AG04450 (cell line): ENCODE measurements at regions not wholly inside any gene's neighbourhood (a gene's known extent, or its start where the extent isn't known, plus 50 kb on each side); places are given as distances from the start of the nearest gene placed in this dataset.
"Not testable (repeated sequence)": the region's sequence is repeated elsewhere in the genome, so short reads cannot be mapped to it uniquely, and the experiment has no call there.

Source experiments
- CTCF ChIA-PET: fragments of 300-600, 350-600 bp; formaldehyde crosslinking; extraction: SDS; loops from one replicate; lab custom pipeline; 2022; ENCODE audit warnings: antibody characterized with exemption, inconsistent platforms; lab: Charles Lee
- POLR2A ChIA-PET: fragments of 350-600 bp; formaldehyde crosslinking; extraction: SDS; loops from one replicate; lab custom pipeline; 2021; ENCODE audit warnings: antibody characterized with exemption, inconsistent platforms; lab: Yijun Ruan, JAX
- DNase-seq: peaks from one replicate; pipeline ENCODE4 v3.0.0-alpha.2; 2011; ENCODE audit warnings: low read depth, low spot score
- H3K27ac ChIP-seq: one replicate; pipeline ENCODE4 v1.5.1; 2012; ENCODE audit warnings: low read depth, low read length, control low read depth
- H3K27me3 ChIP-seq: one replicate; pipeline ENCODE4 v1.6.0; 2012; ENCODE audit warnings: low read length; ENCODE audit not compliant: control insufficient read depth, insufficient read depth
- H3K4me3 ChIP-seq: 2 replicates; pipeline ENCODE4 v1.5.1; 2011; ENCODE audit warnings: mild to moderate bottlenecking, low read depth, low read length, control low read depth
- H3K9me3 ChIP-seq: 2 replicates; pipeline ENCODE4 v1.5.1; 2012; ENCODE audit warnings: low read length; ENCODE audit not compliant: control insufficient read depth, insufficient read depth
- TF ChIP-seq, protein P1 (sequence below): IDR thresholded peaks from 2 replicates; pipeline ENCODE4 v1.5.1; 2011; ENCODE audit warnings: low read depth, low read length, control low read depth, inconsistent platforms

- no peak overlapping the region for H3K27ac ChIP-seq
- DNase-seq: no peak
- H3K27me3 ChIP-seq: no peaks in the 10 kb centered on the region
- peaks cover 35% of the 10 kb centered on the region for H3K9me3 ChIP-seq
- ChIA-PET POLR2A (no interaction called here), CTCF (no interaction called here)
- TF ChIP-seq, protein P1, sequence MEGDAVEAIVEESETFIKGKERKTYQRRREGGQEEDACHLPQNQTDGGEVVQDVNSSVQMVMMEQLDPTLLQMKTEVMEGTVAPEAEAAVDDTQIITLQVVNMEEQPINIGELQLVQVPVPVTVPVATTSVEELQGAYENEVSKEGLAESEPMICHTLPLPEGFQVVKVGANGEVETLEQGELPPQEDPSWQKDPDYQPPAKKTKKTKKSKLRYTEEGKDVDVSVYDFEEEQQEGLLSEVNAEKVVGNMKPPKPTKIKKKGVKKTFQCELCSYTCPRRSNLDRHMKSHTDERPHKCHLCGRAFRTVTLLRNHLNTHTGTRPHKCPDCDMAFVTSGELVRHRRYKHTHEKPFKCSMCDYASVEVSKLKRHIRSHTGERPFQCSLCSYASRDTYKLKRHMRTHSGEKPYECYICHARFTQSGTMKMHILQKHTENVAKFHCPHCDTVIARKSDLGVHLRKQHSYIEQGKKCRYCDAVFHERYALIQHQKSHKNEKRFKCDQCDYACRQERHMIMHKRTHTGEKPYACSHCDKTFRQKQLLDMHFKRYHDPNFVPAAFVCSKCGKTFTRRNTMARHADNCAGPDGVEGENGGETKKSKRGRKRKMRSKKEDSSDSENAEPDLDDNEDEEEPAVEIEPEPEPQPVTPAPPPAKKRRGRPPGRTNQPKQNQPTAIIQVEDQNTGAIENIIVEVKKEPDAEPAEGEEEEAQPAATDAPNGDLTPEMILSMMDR: no peak
- H3K4me3 ChIP-seq: no peak overlapping the region
These were observed 159.6 kb upstream of the C14orf180 start for GRCh38 chr14:104419865-104420505.

DNA sequence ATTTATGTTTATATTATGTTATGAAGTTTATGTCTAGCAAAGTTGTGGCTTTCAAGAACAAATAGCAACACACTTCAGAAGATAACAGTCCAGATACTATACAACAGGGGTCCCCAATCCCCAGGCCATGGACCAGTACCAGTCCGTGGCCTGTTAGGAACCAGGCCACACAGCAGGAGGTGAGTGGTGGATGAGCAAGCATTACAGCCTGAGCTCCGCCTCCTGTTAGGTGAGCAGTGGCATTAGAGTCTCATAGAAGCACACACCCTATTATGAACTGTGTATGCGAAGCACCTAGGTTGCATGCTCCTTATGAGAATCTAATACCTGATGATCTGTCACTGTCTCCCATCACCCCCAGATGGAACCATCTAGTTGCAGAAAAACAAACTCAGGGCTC, 159.0 kb upstream of the C14orf180 start:
- DNase-seq, CTCF ChIA-PET, H3K4me3 ChIP-seq, H3K27ac ChIP-seq, H3K27me3 ChIP-seq, POLR2A ChIA-PET: not testable (repeated sequence)
- peaks cover 40% of the 10 kb centered on the region for H3K9me3 ChIP-seq

- Histone ChIP-seq H3K9me3 (peaks cover 43% of the 10 kb centered on the region), H3K27ac (no peak overlapping the region), H3K4me3 (no peak overlapping the region), H3K27me3 (no peaks in the 10 kb centered on the region)
- no peak for DNase-seq
- CTCF ChIA-PET: no interaction called here
- POLR2A ChIA-PET: no interaction called here
- TF ChIP-seq, protein P1: no peak
These were observed 158.6 kb upstream of the C14orf180 start for GRCh38 chr14:104420990-104421389.

DNA sequence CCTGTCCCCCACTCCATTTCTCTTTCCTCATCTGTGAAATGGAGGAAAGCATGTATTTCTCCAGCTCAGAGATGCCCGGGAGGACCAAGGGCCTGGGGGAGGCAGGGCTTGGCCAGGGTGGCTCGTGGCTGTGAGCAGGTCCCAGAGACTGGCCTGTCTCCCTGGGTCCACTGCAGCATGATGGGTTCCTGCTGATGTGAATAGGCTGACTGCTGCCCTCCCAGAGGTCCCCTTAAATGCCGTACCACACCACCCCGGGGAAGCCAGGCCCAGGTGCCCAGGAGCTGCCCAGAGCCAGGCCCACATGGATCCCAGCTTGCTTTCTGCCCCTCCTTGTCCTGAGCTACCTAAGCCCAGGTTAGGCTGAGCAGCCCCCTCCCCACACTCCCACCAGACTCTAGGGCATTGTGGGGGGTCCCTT, 158.2 kb upstream of the C14orf180 start:
- peaks cover 45% of the 10 kb centered on the region for H3K9me3 ChIP-seq
- H3K4me3 ChIP-seq: no peak overlapping the region
- TF ChIP-seq, protein P1: no peak
- ChIA-PET CTCF (no interaction called here), POLR2A (no interaction called here)
- H3K27me3 ChIP-seq: no peaks in the 10 kb centered on the region
- no peak overlapping the region for H3K27ac ChIP-seq
- DNase-seq: no peak

DNA sequence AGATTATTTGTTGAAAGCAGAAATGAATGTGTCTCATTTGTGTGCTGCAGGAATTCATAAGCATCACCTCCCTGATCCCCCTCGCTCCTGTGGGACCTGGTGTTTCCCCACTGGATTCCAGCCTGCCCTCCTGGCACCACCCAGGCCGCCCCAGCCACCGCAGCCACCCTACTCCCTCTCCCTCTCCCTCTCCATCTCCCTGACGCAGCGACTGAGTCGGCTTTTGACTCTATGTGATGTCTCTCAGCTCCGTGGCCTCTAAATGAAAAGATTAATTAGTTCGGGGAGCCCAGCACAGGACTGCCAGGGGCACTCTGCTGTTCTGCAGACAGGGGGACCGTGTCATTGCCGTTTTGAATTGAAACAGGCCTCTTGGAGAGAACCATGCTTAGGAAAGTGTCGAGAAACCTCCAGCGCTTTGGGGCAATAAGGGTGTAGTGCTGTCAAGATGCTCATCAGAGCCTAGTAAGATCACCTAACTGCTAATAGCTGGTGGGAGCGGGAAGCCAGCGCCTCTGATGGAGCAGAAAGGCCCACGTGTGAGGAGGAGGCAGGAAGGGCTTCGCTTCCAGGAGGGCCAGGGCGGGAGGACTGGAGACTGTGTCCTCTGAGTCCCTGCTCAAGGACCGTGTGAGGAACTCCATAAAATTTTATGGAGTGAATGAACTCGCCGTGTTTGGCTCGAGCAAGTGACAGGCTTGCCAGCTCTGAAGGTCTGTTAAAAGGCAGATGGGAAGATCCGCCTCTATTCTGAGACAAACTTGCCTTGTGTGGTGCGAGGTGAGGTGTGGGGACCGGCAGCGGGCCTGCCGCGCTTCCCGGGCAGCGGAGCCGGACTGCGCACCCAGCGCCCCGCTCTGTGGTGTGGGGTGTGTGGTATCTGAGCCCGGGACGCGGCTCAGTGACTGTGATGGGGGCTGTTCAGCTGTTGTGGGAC, 157.4 kb upstream of the C14orf180 start:
- TF ChIP-seq, protein P1: no peak
- POLR2A ChIA-PET: no interaction called here
- DNase-seq: no peak

More for the DNA sequence above, 157.4 kb upstream of the C14orf180 start:
- Histone ChIP-seq H3K27ac (no peak overlapping the region), H3K9me3 (peaks cover 48% of the 10 kb centered on the region), H3K27me3 (no peaks in the 10 kb centered on the region), H3K4me3 (no peak overlapping the region)
- CTCF ChIA-PET: no interaction called here
